SK-N-SH (cell line): ENCODE measurements at regions not wholly inside any gene's neighbourhood (a gene's known extent, or its start where the extent isn't known, plus 50 kb on each side); places are given as distances from the start of the nearest gene placed in this dataset.

Experiments
- CTCF ChIA-PET: fragments of 300-600, 350-600 bp; formaldehyde crosslinking; extraction: SDS; loops from one replicate; lab custom pipeline; 2021; lab: Yijun Ruan, JAX
- POLR2A ChIA-PET: fragments of 350-600 bp; sonication (Branson Sonifier 250); formaldehyde crosslinking; extraction: SDS; loops from one replicate; lab custom pipeline; 2020; ENCODE audit warnings: antibody characterized with exemption, inconsistent platforms; lab: Yijun Ruan, JAX
- DNase-seq: peaks from one replicate; pipeline ENCODE4 v3.0.0; 2012
- H2AFZ ChIP-seq: fragments of 200-600 bp; sonication (generic); 2 replicates; pipeline ENCODE4 v1.8.1; 2016; ENCODE audit warnings: antibody characterized with exemption, mild to moderate bottlenecking, low read depth
- H3F3A ChIP-seq: fragments of 200-600 bp; sonication (generic); replicated peaks from 2 replicates; pipeline ENCODE3; 2016; ENCODE audit warnings: antibody characterized with exemption, mild to moderate bottlenecking; ENCODE audit not compliant: insufficient read depth
- H3K27ac ChIP-seq, 2 experiments: fragments of 200-500 bp in 1 of 2; fragments of 200-600 bp in 1 of 2; sonication (Bioruptor generic) in 1 of 2; sonication (generic), shearing (Covaris generic) in 1 of 2; 2 replicates each; pipeline versions ENCODE4 v1.5.1 to v1.6.1; 2014 to 2016; ENCODE audit warnings: low read depth in 2 of 2, inconsistent platforms in 1 of 2, low read length in 1 of 2, mild to moderate bottlenecking in 1 of 2, mixed read lengths in 1 of 2
- H3K27me3 ChIP-seq: fragments of 200-600 bp; sonication (generic), shearing (Covaris generic); 2 replicates; pipeline ENCODE4 v1.6.1; 2016; ENCODE audit warnings: mixed run types; ENCODE audit not compliant: insufficient read depth
- H3K36me3 ChIP-seq, 2 experiments: fragments of 200-500 bp in 1 of 2; fragments of 200-600 bp in 1 of 2; sonication (Bioruptor generic) in 1 of 2; sonication (generic) in 1 of 2; replicated peaks in 1 of 2; 2 replicates each; pipeline versions ENCODE3 to v1.5.1; 2014 to 2016; ENCODE audit warnings: low read length in 1 of 2, mild to moderate bottlenecking in 1 of 2; ENCODE audit not compliant: insufficient read depth in 2 of 2, control insufficient read depth in 1 of 2
- H3K4me1 ChIP-seq, 2 experiments: fragments of 200-500 bp in 1 of 2; fragments of 200-600 bp in 1 of 2; sonication (Bioruptor generic) in 1 of 2; sonication (generic), shearing (Covaris generic) in 1 of 2; 2 replicates each; pipeline versions ENCODE4 v1.5.1 to v1.6.1; 2014 to 2016; ENCODE audit warnings: low read depth in 1 of 2, low read length in 1 of 2, mixed run types in 1 of 2; ENCODE audit not compliant: insufficient read depth in 2 of 2, control insufficient read depth in 1 of 2
- H3K4me2 ChIP-seq: fragments of 200-600 bp; sonication (generic), shearing (Covaris generic); 2 replicates; pipeline ENCODE4 v1.6.1; 2017; ENCODE audit warnings: mixed run types
- H3K4me3 ChIP-seq, 2 experiments: fragments of 200-500 bp in 1 of 2; fragments of 200-600 bp in 1 of 2; sonication (Bioruptor generic) in 1 of 2; sonication (generic), shearing (Covaris generic) in 1 of 2; 2 replicates each; pipeline versions ENCODE4 v1.5.1 to v1.8.1; 2014 to 2016; ENCODE audit warnings: low read depth in 2 of 2, inconsistent platforms in 1 of 2, low read length in 1 of 2, mild to moderate bottlenecking in 1 of 2, mixed read lengths in 1 of 2, moderate library complexity in 1 of 2
- H3K79me2 ChIP-seq: fragments of 200-600 bp; sonication (generic); 2 replicates; pipeline ENCODE4 v1.8.1; 2017; ENCODE audit warnings: mild to moderate bottlenecking; ENCODE audit not compliant: insufficient read depth
- H3K9ac ChIP-seq: fragments of 200-600 bp; sonication (generic); 2 replicates; pipeline ENCODE4 v1.6.1; 2017; ENCODE audit warnings: mixed run types
- H3K9me2 ChIP-seq: fragments of 200-600 bp; sonication (generic); 2 replicates; pipeline ENCODE4 v1.6.1; 2017; ENCODE audit warnings: mixed run types
- H3K9me3 ChIP-seq: fragments of 200-600 bp; sonication (generic); 2 replicates; pipeline ENCODE4 v1.6.1; 2017; ENCODE audit warnings: mixed run types, mild to moderate bottlenecking, moderate library complexity
- H4K20me1 ChIP-seq: fragments of 200-600 bp; sonication (generic); 2 replicates; pipeline ENCODE4 v1.6.1; 2017; ENCODE audit warnings: mild to moderate bottlenecking, mixed run types; ENCODE audit not compliant: insufficient read depth
- CHD2 ChIP-seq: fragments of 150-350 bp; IDR thresholded peaks from 2 replicates; pipeline ENCODE4 v1.6.1; 2018; ENCODE audit warnings: low read length; ENCODE audit not compliant: partially characterized antibody
- EP300 ChIP-seq, 2 experiments: IDR thresholded peaks; 2 replicates each; pipeline versions ENCODE4 v1.4.0 to v1.6.1; 2012; ENCODE audit warnings: borderline replicate concordance in 1 of 2, low read depth in 1 of 2, low read length in 1 of 2
- EZH2phosphoT487 ChIP-seq: fragments of 200-600 bp; sonication (generic); IDR thresholded peaks from 2 replicates; pipeline ENCODE4 v1.6.1; 2017; ENCODE audit warnings: low read depth, mixed run types, mild to moderate bottlenecking, antibody characterized with exemption, moderate library complexity, borderline replicate concordance
- GABPA ChIP-seq: IDR thresholded peaks from 2 replicates; pipeline ENCODE4 v1.4.0; 2012; ENCODE audit warnings: low read depth, mild to moderate bottlenecking
- TCF12 ChIP-seq: IDR thresholded peaks from 2 replicates; pipeline ENCODE4 v1.4.0; 2012
- TEAD4 ChIP-seq: IDR thresholded peaks from 2 replicates; pipeline ENCODE4 v1.4.0; 2012; ENCODE audit warnings: mild to moderate bottlenecking, borderline replicate concordance; ENCODE audit not compliant: insufficient read depth
- YY1 ChIP-seq: IDR thresholded peaks from 2 replicates; pipeline ENCODE4 v1.4.0; 2012; ENCODE audit warnings: low read depth, mild to moderate bottlenecking
- WGBS: methylation state at CpG from one replicate; pipeline ENCODE4 v1.1.6; 2017; ENCODE audit warnings: low lambda C conversion rate; 5-methylcytosine and 5-hydroxymethylcytosine counted together
- TF ChIP-seq, protein P1 (sequence below): IDR thresholded peaks from 2 replicates; pipeline ENCODE4 v1.4.0; 2012; ENCODE audit warnings: low read depth
- TF ChIP-seq, protein P2 (sequence below): fragments of 150-350 bp; IDR thresholded peaks from 2 replicates; pipeline ENCODE4 v1.6.1; 2017; ENCODE audit warnings: antibody characterized with exemption, low read length, low read depth, borderline replicate concordance
- TF ChIP-seq, protein P3 (sequence below): IDR thresholded peaks from 2 replicates; pipeline ENCODE4 v1.4.0; 2012; ENCODE audit warnings: low read depth, borderline replicate concordance
- TF ChIP-seq, protein P4 (sequence below): IDR thresholded peaks from 2 replicates; pipeline ENCODE4 v1.6.1; 2012; ENCODE audit warnings: mild to moderate bottlenecking, low read depth, low read length, moderate library complexity

DNA sequence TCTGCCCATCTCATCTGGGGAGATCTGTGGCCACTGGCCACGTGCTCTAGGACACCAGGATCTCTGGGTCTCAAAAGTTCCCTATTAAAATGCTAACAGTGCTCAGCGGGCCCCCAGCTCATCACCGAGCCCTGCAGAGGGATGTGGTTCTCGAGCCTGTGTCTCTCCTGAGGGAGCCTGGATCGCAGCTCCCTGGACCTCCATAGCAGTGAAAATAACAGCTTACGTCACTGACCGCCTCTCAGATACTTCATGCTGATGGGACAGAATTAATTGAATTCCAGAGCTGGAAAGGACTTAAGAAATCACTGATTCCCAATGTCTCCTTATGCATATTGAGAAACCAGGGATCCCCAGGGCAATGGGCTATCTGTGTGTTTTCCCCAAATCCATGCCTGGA is 90.0 kb downstream of the GALR1 start (continued):
- no peak for TF ChIP-seq TCF12
- TF ChIP-seq, protein P1, sequence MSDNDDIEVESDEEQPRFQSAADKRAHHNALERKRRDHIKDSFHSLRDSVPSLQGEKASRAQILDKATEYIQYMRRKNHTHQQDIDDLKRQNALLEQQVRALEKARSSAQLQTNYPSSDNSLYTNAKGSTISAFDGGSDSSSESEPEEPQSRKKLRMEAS = no peak

DNA sequence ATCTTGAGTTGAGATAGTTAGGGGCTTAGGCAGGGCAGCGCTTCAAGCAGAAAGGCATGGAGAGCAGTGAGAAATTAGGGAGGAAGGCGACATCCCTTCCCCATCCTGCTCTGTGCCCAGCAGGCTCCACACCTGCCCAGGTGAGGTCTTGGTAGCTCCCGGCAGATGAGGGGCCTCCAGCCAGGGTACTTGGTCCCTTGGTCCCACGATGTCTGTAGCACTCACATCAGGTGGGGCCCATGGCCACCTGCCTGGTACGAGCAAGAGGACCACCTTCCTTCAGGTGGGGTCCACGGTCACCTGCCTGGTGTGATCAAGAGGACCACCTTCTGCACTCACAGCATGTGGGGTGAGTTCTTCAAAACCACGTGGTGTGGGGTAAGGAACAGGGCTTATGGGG is 91.2 kb downstream of the GALR1 start:
- ChIA-PET CTCF (no interaction called here), POLR2A (no interaction called here)
- no peak for DNase-seq
- Histone ChIP-seq H3K9me3 (no peaks in the 10 kb centered on the region), H3K9me2 (no peaks in the 10 kb centered on the region), H3K9ac (no peak overlapping the region), H3K27ac (no peak overlapping the region), H4K20me1 (no peaks in the 10 kb centered on the region), H2AFZ (no peak overlapping the region), H3K36me3 (no peaks in the 10 kb centered on the region), H3K27me3 (no peaks in the 10 kb centered on the region), H3F3A (no peaks in the 10 kb centered on the region), H3K4me1 (peaks cover 0 to 2% of the 10 kb centered on the region in 2 experiments; a peak in 1 of 4 replicates), H3K4me3 (no peak overlapping the region), H3K4me2 (no peak overlapping the region), H3K79me2 (no peaks in the 10 kb centered on the region)
- WGBS = 29% methylated on average over 7 of the region's 7 CpGs
- TF ChIP-seq EZH2phosphoT487 = no peak
- TF ChIP-seq CHD2 = no peak
- TF ChIP-seq, protein P2, sequence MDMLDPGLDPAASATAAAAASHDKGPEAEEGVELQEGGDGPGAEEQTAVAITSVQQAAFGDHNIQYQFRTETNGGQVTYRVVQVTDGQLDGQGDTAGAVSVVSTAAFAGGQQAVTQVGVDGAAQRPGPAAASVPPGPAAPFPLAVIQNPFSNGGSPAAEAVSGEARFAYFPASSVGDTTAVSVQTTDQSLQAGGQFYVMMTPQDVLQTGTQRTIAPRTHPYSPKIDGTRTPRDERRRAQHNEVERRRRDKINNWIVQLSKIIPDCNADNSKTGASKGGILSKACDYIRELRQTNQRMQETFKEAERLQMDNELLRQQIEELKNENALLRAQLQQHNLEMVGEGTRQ = no peak
- TF ChIP-seq GABPA = no peak
- TF ChIP-seq EP300 (IDR thresholded peaks at IDR 0.05; ENCODE audit: borderline replicate concordance in 1 of 2, low read depth in 1 of 2, low read length in 1 of 2) = no peak
- TF ChIP-seq TEAD4 = no peak
- TF ChIP-seq TCF12 = no peak
- TF ChIP-seq, protein P3, sequence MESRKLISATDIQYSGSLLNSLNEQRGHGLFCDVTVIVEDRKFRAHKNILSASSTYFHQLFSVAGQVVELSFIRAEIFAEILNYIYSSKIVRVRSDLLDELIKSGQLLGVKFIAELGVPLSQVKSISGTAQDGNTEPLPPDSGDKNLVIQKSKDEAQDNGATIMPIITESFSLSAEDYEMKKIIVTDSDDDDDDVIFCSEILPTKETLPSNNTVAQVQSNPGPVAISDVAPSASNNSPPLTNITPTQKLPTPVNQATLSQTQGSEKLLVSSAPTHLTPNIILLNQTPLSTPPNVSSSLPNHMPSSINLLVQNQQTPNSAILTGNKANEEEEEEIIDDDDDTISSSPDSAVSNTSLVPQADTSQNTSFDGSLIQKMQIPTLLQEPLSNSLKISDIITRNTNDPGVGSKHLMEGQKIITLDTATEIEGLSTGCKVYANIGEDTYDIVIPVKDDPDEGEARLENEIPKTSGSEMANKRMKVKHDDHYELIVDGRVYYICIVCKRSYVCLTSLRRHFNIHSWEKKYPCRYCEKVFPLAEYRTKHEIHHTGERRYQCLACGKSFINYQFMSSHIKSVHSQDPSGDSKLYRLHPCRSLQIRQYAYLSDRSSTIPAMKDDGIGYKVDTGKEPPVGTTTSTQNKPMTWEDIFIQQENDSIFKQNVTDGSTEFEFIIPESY = no peak
- no peak for TF ChIP-seq YY1
- TF ChIP-seq, protein P4, sequence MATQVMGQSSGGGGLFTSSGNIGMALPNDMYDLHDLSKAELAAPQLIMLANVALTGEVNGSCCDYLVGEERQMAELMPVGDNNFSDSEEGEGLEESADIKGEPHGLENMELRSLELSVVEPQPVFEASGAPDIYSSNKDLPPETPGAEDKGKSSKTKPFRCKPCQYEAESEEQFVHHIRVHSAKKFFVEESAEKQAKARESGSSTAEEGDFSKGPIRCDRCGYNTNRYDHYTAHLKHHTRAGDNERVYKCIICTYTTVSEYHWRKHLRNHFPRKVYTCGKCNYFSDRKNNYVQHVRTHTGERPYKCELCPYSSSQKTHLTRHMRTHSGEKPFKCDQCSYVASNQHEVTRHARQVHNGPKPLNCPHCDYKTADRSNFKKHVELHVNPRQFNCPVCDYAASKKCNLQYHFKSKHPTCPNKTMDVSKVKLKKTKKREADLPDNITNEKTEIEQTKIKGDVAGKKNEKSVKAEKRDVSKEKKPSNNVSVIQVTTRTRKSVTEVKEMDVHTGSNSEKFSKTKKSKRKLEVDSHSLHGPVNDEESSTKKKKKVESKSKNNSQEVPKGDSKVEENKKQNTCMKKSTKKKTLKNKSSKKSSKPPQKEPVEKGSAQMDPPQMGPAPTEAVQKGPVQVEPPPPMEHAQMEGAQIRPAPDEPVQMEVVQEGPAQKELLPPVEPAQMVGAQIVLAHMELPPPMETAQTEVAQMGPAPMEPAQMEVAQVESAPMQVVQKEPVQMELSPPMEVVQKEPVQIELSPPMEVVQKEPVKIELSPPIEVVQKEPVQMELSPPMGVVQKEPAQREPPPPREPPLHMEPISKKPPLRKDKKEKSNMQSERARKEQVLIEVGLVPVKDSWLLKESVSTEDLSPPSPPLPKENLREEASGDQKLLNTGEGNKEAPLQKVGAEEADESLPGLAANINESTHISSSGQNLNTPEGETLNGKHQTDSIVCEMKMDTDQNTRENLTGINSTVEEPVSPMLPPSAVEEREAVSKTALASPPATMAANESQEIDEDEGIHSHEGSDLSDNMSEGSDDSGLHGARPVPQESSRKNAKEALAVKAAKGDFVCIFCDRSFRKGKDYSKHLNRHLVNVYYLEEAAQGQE = no peak
